Naive thymus-derived CD8-positive, alpha-beta T cell (primary cell): ENCODE measurements at regions not wholly inside any gene's neighbourhood (a gene's known extent, or its start where the extent isn't known, plus 50 kb on each side); places are given as distances from the start of the nearest gene placed in this dataset.
"Not testable (repeated sequence)": the region's sequence is repeated elsewhere in the genome, so short reads cannot be mapped to it uniquely, and the experiment has no call there.

Experiments used
- ATAC-seq, 2 donors: fragments of 150-1000 bp; cut with Tn5 transposase in 1 of 2; sonication (Bioruptor Pico), chemical (Tn5 transposase) in 1 of 2; 1 replicate in 1 of 2; 2 replicates in 1 of 2; pipeline ENCODE4 v1.10.0; 2021; ENCODE audit warnings: mild to moderate bottlenecking in 2 of 2, moderate library complexity in 2 of 2
- POLR2A ChIA-PET: fragments of 350-600 bp; sonication (Branson Sonifier 250); formaldehyde crosslinking; loops from one replicate; lab custom pipeline; 2021; ENCODE audit warnings: antibody characterized with exemption; lab: Charles Lee
- DNase-seq, 10 donors: peaks; one replicate each; pipeline versions ENCODE4 v3.0.0 to v3.0.0-alpha.2; 2020 to 2022
- H3K27ac Mint-ChIP-seq, 10 donors: one replicate each; pipeline ENCODE4 v1.8.0; 2020 to 2022; ENCODE audit warnings: mild to moderate bottlenecking in 10 of 10, mixed read lengths in 10 of 10, moderate library complexity in 4 of 10, inconsistent platforms in 1 of 10
- H3K27me3 Mint-ChIP-seq, 5 donors: one replicate each; pipeline ENCODE4 v1.8.0; 2021 to 2022; ENCODE audit warnings: mixed read lengths in 5 of 5
- H3K36me3 Mint-ChIP-seq, 3 donors: one replicate each; pipeline ENCODE4 v1.8.0; 2020 to 2022; ENCODE audit warnings: mixed read lengths in 3 of 3, mild to moderate bottlenecking in 2 of 3, inconsistent platforms in 1 of 3
- H3K4me1 Mint-ChIP-seq, 4 donors: one replicate each; pipeline ENCODE4 v1.8.0; 2021 to 2022; ENCODE audit warnings: mixed read lengths in 4 of 4
- H3K4me3 Mint-ChIP-seq, 10 donors: one replicate each; pipeline ENCODE4 v1.8.0; 2020 to 2022; ENCODE audit warnings: mild to moderate bottlenecking in 10 of 10, mixed read lengths in 10 of 10, moderate library complexity in 6 of 10, inconsistent platforms in 1 of 10
- H3K9me3 Mint-ChIP-seq, 9 donors: one replicate each; pipeline ENCODE4 v1.8.0; 2020 to 2022; ENCODE audit warnings: mixed read lengths in 9 of 9, mild to moderate bottlenecking in 3 of 9, inconsistent platforms in 1 of 9, moderate library complexity in 1 of 9

DNA sequence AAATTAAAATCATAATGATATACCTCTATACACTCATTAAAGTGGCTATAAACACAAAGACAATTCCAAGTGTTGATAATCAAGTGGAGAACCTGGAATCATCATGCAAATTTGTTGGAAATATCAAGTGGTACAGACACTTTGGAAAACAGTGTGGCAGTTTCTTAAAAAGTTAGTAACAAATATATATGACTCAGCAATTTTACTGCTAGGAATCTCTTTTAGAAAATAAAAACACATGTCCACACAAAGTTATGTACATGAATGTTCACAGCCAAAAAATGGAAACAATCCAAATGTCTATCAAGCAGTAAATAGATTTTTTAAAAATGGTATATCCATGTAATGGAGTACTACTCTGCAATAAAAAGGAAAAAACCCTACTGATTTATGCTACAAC lies 375.6 kb downstream of the HLX start:
- POLR2A ChIA-PET, result no interaction called here
- Mint-ChIP-seq H3K4me1 (no peaks in the 10 kb centered on the region), H3K9me3 (peaks cover 0 to 33% (median 10%) of the 10 kb centered on the region in 9 donors), H3K27me3 (peaks cover 0 to 8% (median 3%) of the 10 kb centered on the region in 5 donors), H3K27ac (no peak overlapping the region), H3K36me3 (peaks cover 0 to 10% (median 0%) of the 10 kb centered on the region in 3 donors), H3K4me3 (no peak overlapping the region)
- ATAC-seq (no peak), DNase-seq (no peak)

DNA sequence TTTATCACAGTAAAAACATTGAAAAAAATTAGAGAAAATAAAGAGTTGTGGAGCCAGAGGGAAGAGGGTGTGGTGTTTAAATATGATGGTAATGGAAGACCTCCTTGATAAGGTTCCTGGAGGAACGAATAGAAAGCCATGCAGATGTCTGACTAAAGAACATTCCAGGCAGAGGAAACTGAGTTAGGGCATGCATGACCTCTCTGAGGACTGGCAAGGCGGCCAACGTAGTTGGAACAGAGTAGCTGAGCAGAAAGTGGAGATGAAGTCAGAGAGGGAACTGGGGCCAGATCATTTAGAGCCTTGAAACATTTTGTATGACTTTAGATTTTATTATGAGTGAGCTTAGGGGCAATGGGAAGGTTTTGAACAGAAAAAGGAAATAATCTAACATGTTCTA lies 377.5 kb downstream of the HLX start:
- ATAC-seq (no peak), DNase-seq (no peak)
- POLR2A ChIA-PET, result no interaction called here
- no peak overlapping the region for H3K4me3 Mint-ChIP-seq
- peaks cover 0 to 10% (median 0%) of the 10 kb centered on the region in 3 donors for H3K36me3 Mint-ChIP-seq
- no peaks in the 10 kb centered on the region for H3K4me1 Mint-ChIP-seq
- H3K27me3 Mint-ChIP-seq, result peaks cover 0 to 11% (median 5%) of the 10 kb centered on the region in 5 donors
- H3K9me3 Mint-ChIP-seq, result peaks cover 0 to 42% (median 17%) of the 10 kb centered on the region in 9 donors
- H3K27ac Mint-ChIP-seq, result no peak overlapping the region

DNA sequence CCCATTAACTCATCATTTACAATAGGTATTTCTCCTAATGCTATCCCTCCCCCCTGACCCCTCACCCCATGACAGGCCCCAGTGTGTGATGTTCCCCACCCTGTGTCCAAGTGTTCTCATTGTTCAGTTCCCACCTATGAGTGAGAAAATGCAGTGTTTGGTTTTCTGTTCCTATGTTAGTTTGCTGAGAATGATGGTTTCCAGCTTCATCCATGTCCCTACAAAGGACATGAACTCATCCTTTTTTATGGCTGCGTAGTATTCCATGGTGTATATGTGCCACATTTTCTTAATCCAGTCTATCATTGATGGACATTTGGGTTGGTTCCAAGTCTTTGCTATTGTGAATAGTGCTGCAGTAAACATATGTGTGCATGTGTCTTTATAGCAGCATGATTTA lies 378.3 kb downstream of the HLX start:
- POLR2A ChIA-PET, H3K4me1 Mint-ChIP-seq, H3K4me3 Mint-ChIP-seq, H3K36me3 Mint-ChIP-seq, ATAC-seq, DNase-seq, H3K27ac Mint-ChIP-seq: not testable (repeated sequence)
- Mint-ChIP-seq H3K27me3 (peaks cover 2 to 12% (median 8%) of the 10 kb centered on the region in 5 donors), H3K9me3 (peaks cover 0 to 42% (median 13%) of the 10 kb centered on the region in 9 donors)

DNA sequence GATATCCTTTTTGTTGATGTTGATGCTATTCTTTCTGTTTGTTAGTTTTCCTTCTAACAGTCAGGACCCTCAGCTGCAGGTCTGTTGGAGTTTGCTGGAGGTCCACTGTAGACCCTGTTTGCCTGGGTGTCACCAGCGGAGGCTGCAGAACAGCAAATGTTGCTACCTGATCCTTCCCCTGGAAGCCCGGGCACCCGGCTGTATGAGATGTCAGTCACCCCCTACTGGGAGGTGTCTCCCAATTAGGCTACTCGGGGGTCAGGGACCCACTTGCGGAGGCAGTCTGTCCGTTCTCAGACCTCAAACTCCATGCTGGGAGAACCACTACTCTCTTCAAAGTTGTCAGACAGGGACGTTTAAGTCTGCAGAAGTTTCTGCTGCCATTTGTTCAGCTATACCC lies 383.4 kb downstream of the HLX start:
- H3K27ac Mint-ChIP-seq, POLR2A ChIA-PET: not testable (repeated sequence)

DNA sequence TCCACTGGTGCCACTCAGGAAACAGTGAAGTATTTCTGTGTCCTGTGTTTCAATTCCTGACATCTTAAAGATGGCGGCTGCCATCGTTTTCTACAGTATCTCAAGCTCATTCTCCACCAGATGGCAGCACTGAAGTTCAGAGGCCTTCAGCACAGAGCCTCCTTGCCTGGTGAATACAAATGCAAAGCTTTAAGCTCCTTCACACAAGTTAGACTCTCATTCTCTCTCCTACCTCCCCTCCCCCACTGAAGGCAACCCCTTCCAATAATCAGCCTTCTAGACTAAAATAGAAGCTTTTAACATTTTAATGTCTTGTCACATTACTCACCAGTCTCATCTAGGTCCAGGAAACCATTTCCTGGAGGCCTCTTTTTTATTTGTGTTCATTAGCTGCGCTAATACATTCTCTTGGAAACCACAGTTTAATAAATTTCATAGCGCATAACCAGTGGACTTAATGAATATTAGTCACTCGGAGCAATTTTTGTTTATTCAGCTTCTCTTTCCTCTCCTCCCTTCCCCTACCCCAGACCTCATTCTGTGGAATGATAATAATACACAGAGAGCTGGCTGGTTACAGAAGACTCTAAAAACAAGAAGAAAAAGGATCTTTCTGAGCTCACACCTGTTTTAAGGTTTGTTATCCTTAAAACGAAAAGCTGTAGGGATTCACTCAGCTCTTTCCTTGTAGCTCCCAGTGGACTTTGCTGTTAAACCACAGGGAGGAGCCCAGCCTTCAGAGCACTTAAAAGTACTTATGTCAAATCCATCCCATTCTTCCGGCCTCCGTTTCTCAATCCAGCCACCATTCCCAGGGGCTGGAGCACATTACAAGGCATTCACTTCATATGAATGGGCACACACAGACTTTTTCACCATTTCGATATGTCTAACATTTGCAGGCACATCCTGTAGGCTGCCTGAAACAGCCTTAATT lies 384.9 kb downstream of the HLX start:
- no peak overlapping the region for H3K4me3 Mint-ChIP-seq
- DNase-seq, result peak in 7 of 10 donors; percentile 1 to 68 (median 10)
- H3K4me1 Mint-ChIP-seq, result no peaks in the 10 kb centered on the region
- H3K9me3 Mint-ChIP-seq, result peaks cover 0 to 25% (median 6%) of the 10 kb centered on the region in 9 donors
- no peaks in the 10 kb centered on the region for H3K36me3 Mint-ChIP-seq
- no peak for ATAC-seq
- POLR2A ChIA-PET, result no interaction called here
- H3K27ac Mint-ChIP-seq, result no peak overlapping the region
- peaks cover 5 to 20% (median 5%) of the 10 kb centered on the region in 5 donors for H3K27me3 Mint-ChIP-seq

More for the DNA sequence above, 383.4 kb downstream of the HLX start:
- peaks cover 0 to 33% (median 8%) of the 10 kb centered on the region in 9 donors for H3K9me3 Mint-ChIP-seq
- not testable (repeated sequence) for ATAC-seq, H3K4me1 Mint-ChIP-seq, DNase-seq, H3K4me3 Mint-ChIP-seq, H3K36me3 Mint-ChIP-seq
- peaks cover 5 to 20% (median 5%) of the 10 kb centered on the region in 5 donors for H3K27me3 Mint-ChIP-seq

DNA sequence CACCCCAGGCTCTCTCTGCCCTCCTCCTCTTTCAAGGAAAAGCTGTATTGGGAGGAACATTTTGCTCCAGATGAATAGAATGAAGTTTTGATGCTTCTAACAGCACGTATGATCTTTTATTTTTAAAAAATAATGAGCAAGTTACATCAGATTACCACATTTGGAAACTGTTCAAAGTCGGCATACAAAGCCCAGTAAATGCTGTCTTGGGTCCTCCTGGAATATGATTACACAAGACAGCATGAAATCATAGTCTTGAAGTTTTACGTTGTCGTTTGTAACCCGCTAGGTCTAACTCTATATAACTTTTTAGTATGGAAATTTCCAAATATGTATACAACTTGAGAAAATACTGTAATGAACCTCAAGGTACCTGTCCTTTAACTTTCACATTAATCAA lies 385.6 kb downstream of the HLX start:
- H3K36me3 Mint-ChIP-seq, result no peaks in the 10 kb centered on the region
- no peak overlapping the region for H3K4me3 Mint-ChIP-seq
- no peak overlapping the region for H3K27ac Mint-ChIP-seq
- peaks cover 0 to 20% (median 6%) of the 10 kb centered on the region in 9 donors for H3K9me3 Mint-ChIP-seq
- DNase-seq (no peak), ATAC-seq (no peak)
- no peaks in the 10 kb centered on the region for H3K4me1 Mint-ChIP-seq
- peaks cover 5 to 20% (median 5%) of the 10 kb centered on the region in 5 donors for H3K27me3 Mint-ChIP-seq
- POLR2A ChIA-PET, result no interaction called here

DNA sequence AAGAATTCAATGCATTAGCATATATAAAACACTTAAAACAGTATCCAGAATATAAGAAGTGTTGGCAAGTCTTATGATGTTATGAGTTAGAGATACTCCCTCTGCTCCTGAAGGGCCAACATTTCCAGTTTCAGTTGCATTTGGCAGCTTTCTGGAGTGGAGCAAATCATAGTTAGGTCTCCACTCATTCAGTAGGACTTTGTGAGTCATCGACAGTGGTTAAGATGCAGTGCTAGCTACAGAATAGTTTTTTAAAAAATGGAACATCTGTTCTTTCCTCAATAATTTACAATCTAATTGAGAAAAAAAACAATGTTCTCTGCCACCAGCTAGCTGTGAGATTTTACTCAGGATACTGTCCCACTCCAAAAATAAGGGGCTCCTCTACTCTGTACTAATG lies 389.1 kb downstream of the HLX start:
- Mint-ChIP-seq H3K9me3 (peaks cover 0 to 8% (median 2%) of the 10 kb centered on the region in 9 donors), H3K36me3 (no peaks in the 10 kb centered on the region), H3K4me1 (no peaks in the 10 kb centered on the region), H3K4me3 (no peak overlapping the region), H3K27ac (no peak overlapping the region), H3K27me3 (peaks cover 0 to 11% (median 6%) of the 10 kb centered on the region in 5 donors)
- ATAC-seq (no peak), DNase-seq (no peak)
- POLR2A ChIA-PET, result no interaction called here

DNA sequence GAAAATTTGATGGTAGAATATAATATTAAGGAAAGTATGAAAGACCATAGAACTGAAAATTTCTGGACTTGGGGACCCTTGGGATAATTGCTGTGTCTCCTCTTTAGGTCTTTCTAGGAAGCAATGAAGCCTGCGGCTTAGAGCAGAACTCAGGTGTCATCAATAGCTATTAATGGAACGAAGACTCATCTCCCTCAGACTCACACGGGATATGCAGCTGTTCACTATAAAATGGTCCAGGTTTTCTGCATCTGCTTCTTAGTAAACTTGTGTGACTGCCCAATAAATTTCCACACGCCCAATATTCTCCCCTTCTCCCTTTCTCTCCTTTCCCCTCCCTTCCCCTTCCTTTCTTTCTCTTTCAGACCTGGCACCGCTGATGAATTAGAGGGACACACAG lies 392.5 kb downstream of the HLX start:
- H3K4me3 Mint-ChIP-seq, result no peak overlapping the region
- no peaks in the 10 kb centered on the region for H3K4me1 Mint-ChIP-seq
- H3K27me3 Mint-ChIP-seq, result peaks cover 0 to 9% (median 7%) of the 10 kb centered on the region in 5 donors
- H3K36me3 Mint-ChIP-seq, result no peaks in the 10 kb centered on the region
- POLR2A ChIA-PET, result no interaction called here
- DNase-seq (no peak), ATAC-seq (no peak)
- H3K27ac Mint-ChIP-seq, result no peak overlapping the region
- no peaks in the 10 kb centered on the region for H3K9me3 Mint-ChIP-seq

DNA sequence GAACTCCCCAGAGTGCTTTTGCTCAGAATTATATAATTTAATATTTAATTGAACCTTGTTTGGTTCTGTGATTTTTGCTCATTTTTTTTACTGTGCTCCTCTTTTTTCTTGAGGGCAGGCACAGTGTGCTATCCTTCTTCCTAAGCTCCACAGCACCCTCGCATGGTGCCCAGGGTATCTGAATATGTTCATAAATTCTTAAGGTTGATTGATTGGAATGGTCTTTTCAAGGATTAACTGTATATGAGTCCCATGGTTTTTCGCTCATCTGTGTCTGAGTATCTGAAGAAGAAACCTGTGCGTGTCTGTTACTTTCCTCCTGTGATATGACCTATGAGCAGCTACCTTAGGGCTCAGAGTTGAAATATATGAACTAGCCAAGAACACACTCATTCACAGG lies 393.7 kb downstream of the HLX start:
- Mint-ChIP-seq H3K36me3 (no peaks in the 10 kb centered on the region), H3K9me3 (no peaks in the 10 kb centered on the region), H3K4me1 (no peaks in the 10 kb centered on the region), H3K4me3 (no peak overlapping the region), H3K27ac (no peak overlapping the region), H3K27me3 (peaks cover 0 to 10% (median 7%) of the 10 kb centered on the region in 5 donors)
- DNase-seq (no peak), ATAC-seq (no peak)
- POLR2A ChIA-PET, result no interaction called here

DNA sequence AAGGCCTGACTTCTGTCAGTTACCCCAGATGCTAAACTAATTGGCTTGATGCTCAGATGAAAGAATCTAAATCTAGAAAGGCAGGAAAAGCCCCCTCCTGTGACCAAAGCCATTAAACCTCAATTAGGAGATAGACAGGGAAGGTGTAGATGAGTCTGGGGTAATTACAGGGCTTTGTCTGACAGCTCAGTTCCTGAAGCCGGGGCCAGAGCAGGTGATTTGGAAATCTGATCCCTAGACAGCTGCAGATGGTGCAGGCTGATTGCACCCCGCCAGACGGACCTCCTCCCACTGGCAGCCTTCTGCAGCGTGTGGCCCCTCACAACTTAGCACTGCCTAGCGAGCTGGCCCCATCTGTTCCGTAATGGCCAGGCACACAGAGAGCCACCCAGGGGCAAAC lies 395.1 kb downstream of the HLX start:
- POLR2A ChIA-PET, result no interaction called here
- no peak overlapping the region for H3K4me3 Mint-ChIP-seq
- no peak for DNase-seq
- H3K27ac Mint-ChIP-seq, result no peak overlapping the region
- no peaks in the 10 kb centered on the region for H3K4me1 Mint-ChIP-seq
- no peaks in the 10 kb centered on the region for H3K36me3 Mint-ChIP-seq
- peaks cover 0 to 12% (median 7%) of the 10 kb centered on the region in 5 donors for H3K27me3 Mint-ChIP-seq
- H3K9me3 Mint-ChIP-seq, result no peaks in the 10 kb centered on the region
- no peak for ATAC-seq

DNA sequence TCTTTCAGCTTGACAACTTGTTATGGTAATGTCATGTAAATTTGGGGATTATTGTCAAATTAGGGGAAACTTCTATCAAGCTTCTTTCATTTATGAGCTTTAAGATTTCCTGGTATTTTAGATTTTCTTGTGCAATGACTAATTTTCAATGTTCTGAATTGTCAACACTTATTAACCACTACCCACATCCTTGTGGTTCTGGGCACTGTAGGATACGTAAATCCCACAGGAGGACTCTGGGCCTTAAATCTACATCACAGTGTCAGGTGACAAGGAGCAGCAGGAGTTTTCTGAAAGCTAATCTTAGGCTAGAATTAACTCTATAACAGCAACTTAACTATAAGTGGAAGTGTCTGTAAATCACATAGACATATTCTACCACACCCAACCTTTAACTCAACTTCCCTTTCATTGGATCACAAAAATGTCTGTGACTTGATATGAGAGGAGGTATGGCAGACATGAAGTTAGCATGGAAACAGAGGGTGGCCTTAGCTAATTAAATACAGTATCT lies 397.7 kb downstream of the HLX start:
- Mint-ChIP-seq H3K36me3 (no peaks in the 10 kb centered on the region), H3K4me3 (no peak overlapping the region), H3K9me3 (no peaks in the 10 kb centered on the region), H3K27me3 (peaks cover 5 to 16% (median 11%) of the 10 kb centered on the region in 5 donors), H3K27ac (no peak overlapping the region), H3K4me1 (no peaks in the 10 kb centered on the region)
- POLR2A ChIA-PET, result no interaction called here
- ATAC-seq (no peak), DNase-seq (no peak)

DNA sequence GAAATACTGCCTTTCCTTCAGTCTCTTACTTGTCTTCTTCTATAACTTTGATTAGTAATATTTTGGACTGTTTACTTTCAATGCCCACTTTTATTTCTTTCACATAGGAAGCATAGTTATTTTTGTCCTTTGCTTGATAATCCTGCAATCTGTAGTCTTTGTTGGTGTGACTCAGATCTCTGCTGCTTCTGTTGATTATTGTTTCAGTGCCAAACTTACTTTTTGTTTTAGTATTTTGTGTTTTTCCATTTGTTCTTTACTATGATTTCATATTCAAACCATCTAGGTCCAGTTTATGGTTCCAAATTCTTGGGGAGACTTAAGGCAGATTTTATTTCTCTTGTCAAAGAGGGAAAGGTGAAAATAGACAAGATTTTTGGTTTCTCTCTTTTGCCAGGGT lies 399.9 kb downstream of the HLX start:
- no peak overlapping the region for H3K27ac Mint-ChIP-seq
- POLR2A ChIA-PET, result no interaction called here
- no peak for ATAC-seq
- no peaks in the 10 kb centered on the region for H3K36me3 Mint-ChIP-seq
- peaks cover 0 to 4% (median 0%) of the 10 kb centered on the region in 9 donors for H3K9me3 Mint-ChIP-seq
- no peaks in the 10 kb centered on the region for H3K4me1 Mint-ChIP-seq
- H3K4me3 Mint-ChIP-seq, result no peak overlapping the region
- H3K27me3 Mint-ChIP-seq, result peaks cover 13 to 32% (median 21%) of the 10 kb centered on the region in 5 donors
- no peak for DNase-seq

DNA sequence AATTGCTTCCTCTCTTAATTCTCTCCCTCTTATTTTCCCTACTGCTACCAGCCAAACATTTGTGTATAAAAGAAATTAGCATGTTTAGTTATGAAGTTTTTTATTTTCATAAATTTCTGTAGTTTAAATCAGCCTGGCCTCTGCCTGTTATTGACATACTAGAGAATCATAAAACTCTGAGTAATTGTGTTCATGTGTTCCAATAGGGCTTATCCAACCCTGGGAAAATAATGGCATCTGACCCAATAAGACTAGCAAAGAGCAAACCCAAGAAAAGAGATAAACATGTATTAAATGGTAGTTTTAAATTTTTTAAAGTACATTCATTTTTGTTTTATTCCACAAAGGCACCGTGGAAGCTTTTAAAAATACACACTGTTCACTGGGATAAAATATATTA lies 404.3 kb downstream of the HLX start:
- Mint-ChIP-seq H3K4me3 (no peak overlapping the region), H3K36me3 (no peaks in the 10 kb centered on the region), H3K27ac (no peak overlapping the region), H3K27me3 (peaks cover 14 to 32% (median 17%) of the 10 kb centered on the region in 5 donors), H3K4me1 (no peaks in the 10 kb centered on the region), H3K9me3 (peaks cover 0 to 4% (median 0%) of the 10 kb centered on the region in 9 donors)
- POLR2A ChIA-PET, result no interaction called here
- no peak for ATAC-seq
- no peak for DNase-seq
